ENCODE measurements at regions not wholly inside any gene's neighbourhood (a gene's known extent, or its start where the extent isn't known, plus 50 kb on each side); places are given as distances from the start of the nearest gene placed in this dataset.

- TF ChIP-seq POLR2A (IDR thresholded peaks at IDR 0.05) (no peak), CTCF (IDR thresholded peaks at IDR 0.05) (no peak)
Observed at GRCh38 chr6:99017150-99017549, 69.4 kb upstream of the FBXL4 start.

Measured in breast epithelium (tissue), 3 donors.